PC-9 (cell line): ENCODE measurements at regions not wholly inside any gene's neighbourhood (a gene's known extent, or its start where the extent isn't known, plus 50 kb on each side); places are given as distances from the start of the nearest gene placed in this dataset.

Experiments
- BruUV-seq: library from RNA; stranded (reverse); fragments of 400-500 nt; replicated peaks from 2 replicates; lab custom pipeline; 2021; lab: Mats Ljungman, UMichigan
- CTCF ChIA-PET: fragments of 300-600 bp; sonication (Branson Sonifier 250); formaldehyde crosslinking; loops from one replicate; lab custom pipeline; 2022; ENCODE audit warnings: antibody characterized with exemption; lab: Charles Lee
- POLR2A ChIA-PET: fragments of 300-600 bp; sonication (Branson Sonifier 250); formaldehyde crosslinking; loops from one replicate; lab custom pipeline; 2022; ENCODE audit warnings: antibody characterized with exemption; ENCODE audit not compliant: unreplicated experiment; lab: Charles Lee
- DNase-seq, 2 experiments: peaks; one replicate each; pipeline versions ENCODE4 v3.0.0 to v3.0.0-alpha.2; 2015 to 2022; ENCODE audit warnings: mixed read lengths in 1 of 2
- H2AFZ ChIP-seq: fragments of 200-600 bp; sonication (generic); 2 replicates; pipeline ENCODE4 v1.8.1; 2017; ENCODE audit warnings: antibody characterized with exemption
- H3F3A ChIP-seq: fragments of 200-600 bp; sonication (generic); 2 replicates; pipeline ENCODE4 v1.8.1; 2017; ENCODE audit warnings: antibody characterized with exemption, mild to moderate bottlenecking, low read depth; ENCODE audit not compliant: insufficient read depth
- H3K27ac ChIP-seq: fragments of 200-600 bp; sonication (generic); 2 replicates; pipeline ENCODE4 v1.6.1; 2016; ENCODE audit warnings: mixed run types
- H3K27me3 ChIP-seq: fragments of 200-600 bp; sonication (generic); 2 replicates; pipeline ENCODE4 v1.6.1; 2016; ENCODE audit warnings: low read depth, mixed run types; ENCODE audit not compliant: insufficient read depth
- H3K36me3 ChIP-seq: fragments of 200-600 bp; sonication (generic); 2 replicates; pipeline ENCODE4 v1.6.1; 2016; ENCODE audit warnings: low read depth, mixed run types
- H3K4me1 ChIP-seq: fragments of 200-600 bp; sonication (generic); replicated peaks from 2 replicates; pipeline ENCODE4 v1.6.1; 2016; ENCODE audit warnings: mixed run types; ENCODE audit not compliant: insufficient read depth
- H3K4me2 ChIP-seq: fragments of 200-600 bp; sonication (generic); 2 replicates; pipeline ENCODE4 v1.6.1; 2017; ENCODE audit warnings: mixed run types
- H3K4me3 ChIP-seq: fragments of 200-600 bp; sonication (generic); 2 replicates; pipeline ENCODE4 v1.6.1; 2016; ENCODE audit warnings: mixed run types
- H3K79me2 ChIP-seq: fragments of 200-600 bp; sonication (generic); 2 replicates; pipeline ENCODE4 v1.6.1; 2017; ENCODE audit warnings: low read depth, mixed run types
- H3K9me2 ChIP-seq: fragments of 200-600 bp; sonication (generic); 2 replicates; pipeline ENCODE4 v1.8.1; 2017; ENCODE audit warnings: mild to moderate bottlenecking; ENCODE audit not compliant: insufficient read depth
- H3K9me3 ChIP-seq: fragments of 200-600 bp; sonication (generic); 2 replicates; pipeline ENCODE4 v1.8.1; 2016; ENCODE audit warnings: low read depth; ENCODE audit not compliant: insufficient read depth
- H4K20me1 ChIP-seq: fragments of 200-600 bp; sonication (generic); 2 replicates; pipeline ENCODE4 v1.8.1; 2017; ENCODE audit not compliant: insufficient read depth
- CTCF ChIP-seq: fragments of 200-600 bp; sonication (generic); conservative IDR thresholded peaks from 2 replicates; pipeline ENCODE4 v1.6.1; 2017; ENCODE audit warnings: mixed run types, antibody characterized with exemption, mild to moderate bottlenecking, moderate library complexity
- EZH2 ChIP-seq: fragments of 200-600 bp; sonication (generic); IDR thresholded peaks from 2 replicates; pipeline ENCODE4 v1.8.0; 2017; ENCODE audit warnings: antibody characterized with exemption, low read depth
- intact Hi-C: fragments of 100-400 bp; cut with micrococcal nuclease; formaldehyde crosslinking; loops from one replicate; pipeline ENCODE4 v1.10.0; 2022; ENCODE audit not compliant: unreplicated experiment

- POLR2A ChIA-PET, result interaction anchor here (0.5 kb wide), 1 partner anchor 705 kb away, joined by 6 read pairs; no protein-coding TSS in a partner anchor
Measured at GRCh38 chr5:106094839-106095238, 1575.9 kb downstream of the EFNA5 start.

GRCh38 chr5:106094204-106094607, 1576.5 kb downstream of the EFNA5 start:
- no peaks in the 10 kb centered on the region for H4K20me1 ChIP-seq
- no peaks in the 10 kb centered on the region for H3K27me3 ChIP-seq
- H3K9me3 ChIP-seq, result no peaks in the 10 kb centered on the region; the same call in 1 of the 2 replicates
- H3K36me3 ChIP-seq, result no peaks in the 10 kb centered on the region
- CTCF ChIA-PET, result interaction anchor here (0.6 kb wide), 1 partner anchor 20 kb away, joined by 4 read pairs; no protein-coding TSS in a partner anchor
- no peaks in the 10 kb centered on the region for H3K9me2 ChIP-seq
- no peak overlapping the region for H3K4me3 ChIP-seq
- no peak overlapping the region for H2AFZ ChIP-seq
- no peak for TF ChIP-seq EZH2
- no peak for TF ChIP-seq CTCF
- H3K27ac ChIP-seq, result no peak overlapping the region
- peak overlapping the region; percentile 59 for H3K4me2 ChIP-seq
- H3K79me2 ChIP-seq, result no peaks in the 10 kb centered on the region
- intact Hi-C loops, result no loop called here
- no peaks in the 10 kb centered on the region for H3F3A ChIP-seq
- DNase-seq, result peak; percentile 77 to 89
- H3K4me1 ChIP-seq, result peaks cover 19% of the 10 kb centered on the region
- no TSS peak for BruUV-seq
- POLR2A ChIA-PET, result no interaction called here

More at GRCh38 chr5:106094839-106095238, 1575.9 kb downstream of the EFNA5 start:
- DNase-seq, result no peak
- H3K4me1 ChIP-seq, result peaks cover 19% of the 10 kb centered on the region
- H3K27ac ChIP-seq, result no peak overlapping the region
- intact Hi-C loops, result no loop called here
- 0 out of 2 replicates have a peak, but pooled peaks cover under 1% of the 10 kb centered on the region for H3K9me2 ChIP-seq
- no peaks in the 10 kb centered on the region for H3K27me3 ChIP-seq
- no peak overlapping the region for H3K4me3 ChIP-seq
- no peaks in the 10 kb centered on the region for H3K79me2 ChIP-seq
- H3K9me3 ChIP-seq, result no peaks in the 10 kb centered on the region; the same call in 1 of the 2 replicates
- no peaks in the 10 kb centered on the region for H3F3A ChIP-seq
- no peak overlapping the region for H2AFZ ChIP-seq
- TF ChIP-seq CTCF (no peak), EZH2 (no peak)
- BruUV-seq, result no TSS peak
- H4K20me1 ChIP-seq, result no peaks in the 10 kb centered on the region
- H3K36me3 ChIP-seq, result no peaks in the 10 kb centered on the region
- CTCF ChIA-PET, result no interaction called here
- no peak overlapping the region for H3K4me2 ChIP-seq

- Histone ChIP-seq H3K27ac (no peak overlapping the region), H3K9me3 (no peaks in the 10 kb centered on the region; the same call in 1 of the 2 replicates), H3F3A (no peaks in the 10 kb centered on the region), H4K20me1 (no peaks in the 10 kb centered on the region), H3K9me2 (no peaks in the 10 kb centered on the region), H3K36me3 (no peaks in the 10 kb centered on the region), H3K4me3 (no peak overlapping the region), H2AFZ (no peak overlapping the region), H3K27me3 (no peaks in the 10 kb centered on the region), H3K79me2 (no peaks in the 10 kb centered on the region), H3K4me2 (no peak overlapping the region), H3K4me1 (peaks cover 19% of the 10 kb centered on the region)
- no TSS peak for BruUV-seq
- CTCF ChIA-PET, result no interaction called here
- DNase-seq, result no peak
- POLR2A ChIA-PET, result no interaction called here
- TF ChIP-seq EZH2 (no peak), CTCF (no peak)
- intact Hi-C loops, result no loop called here
Measured at GRCh38 chr5:106093134-106093533, 1577.6 kb downstream of the EFNA5 start.
